ENCODE measurements at regions not wholly inside any gene's neighbourhood (a gene's known extent, or its start where the extent isn't known, plus 50 kb on each side); places are given as distances from the start of the nearest gene placed in this dataset.
"Not testable (repeated sequence)": the region's sequence is repeated elsewhere in the genome, so short reads cannot be mapped to it uniquely, and the experiment has no call there.

DNA sequence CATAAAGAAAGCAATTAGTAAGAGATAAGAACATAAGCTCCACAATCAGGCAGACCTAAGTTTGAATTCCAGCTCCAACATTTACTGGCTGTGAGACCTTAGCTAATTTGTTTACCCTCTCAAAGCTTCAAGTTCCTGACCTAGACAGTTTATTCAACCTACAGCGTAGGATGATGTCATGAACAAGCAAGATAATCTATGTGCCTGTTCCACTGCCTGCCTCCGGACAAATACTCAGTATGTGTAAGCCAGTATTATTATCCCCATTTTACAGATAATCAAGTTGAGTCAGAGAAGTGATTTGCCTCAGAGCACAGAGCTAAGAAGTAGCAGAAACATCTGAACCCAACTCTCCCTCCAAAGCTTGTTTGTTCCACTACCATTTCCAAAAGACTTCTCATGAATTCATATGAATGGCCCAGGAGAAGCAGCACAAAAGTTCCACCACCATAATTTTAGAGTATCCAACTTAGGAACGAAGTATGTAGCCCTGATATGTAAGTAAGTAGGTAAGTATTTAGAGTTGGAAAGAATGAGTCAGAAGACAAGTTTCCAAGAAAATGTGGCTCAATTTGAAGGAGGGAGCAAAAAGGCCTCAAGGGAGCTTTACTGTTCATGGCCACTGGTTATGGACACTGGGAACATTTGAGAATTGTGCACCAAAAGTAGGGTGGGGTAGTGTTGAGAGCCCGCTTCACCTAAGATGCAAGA is 398.2 kb downstream of the NFIB start:
- no peaks in the 10 kb centered on the region for H3K79me2 ChIP-seq (ENCODE audit: control insufficient read depth, insufficient read depth, low read length)
- peak in 1 of 2 donors; percentile 76 for DNase-seq (ENCODE audit: low read depth in 2 of 2)
- TF ChIP-seq EZH2 (IDR thresholded peaks at IDR 0.05; ENCODE audit: low read length, missing control alignments), result no peak
- TF ChIP-seq, protein P1, sequence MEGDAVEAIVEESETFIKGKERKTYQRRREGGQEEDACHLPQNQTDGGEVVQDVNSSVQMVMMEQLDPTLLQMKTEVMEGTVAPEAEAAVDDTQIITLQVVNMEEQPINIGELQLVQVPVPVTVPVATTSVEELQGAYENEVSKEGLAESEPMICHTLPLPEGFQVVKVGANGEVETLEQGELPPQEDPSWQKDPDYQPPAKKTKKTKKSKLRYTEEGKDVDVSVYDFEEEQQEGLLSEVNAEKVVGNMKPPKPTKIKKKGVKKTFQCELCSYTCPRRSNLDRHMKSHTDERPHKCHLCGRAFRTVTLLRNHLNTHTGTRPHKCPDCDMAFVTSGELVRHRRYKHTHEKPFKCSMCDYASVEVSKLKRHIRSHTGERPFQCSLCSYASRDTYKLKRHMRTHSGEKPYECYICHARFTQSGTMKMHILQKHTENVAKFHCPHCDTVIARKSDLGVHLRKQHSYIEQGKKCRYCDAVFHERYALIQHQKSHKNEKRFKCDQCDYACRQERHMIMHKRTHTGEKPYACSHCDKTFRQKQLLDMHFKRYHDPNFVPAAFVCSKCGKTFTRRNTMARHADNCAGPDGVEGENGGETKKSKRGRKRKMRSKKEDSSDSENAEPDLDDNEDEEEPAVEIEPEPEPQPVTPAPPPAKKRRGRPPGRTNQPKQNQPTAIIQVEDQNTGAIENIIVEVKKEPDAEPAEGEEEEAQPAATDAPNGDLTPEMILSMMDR (conservative IDR thresholded peaks at IDR 0.05 in 1 of 2, IDR thresholded peaks at IDR 0.05 in 1 of 2; ENCODE audit: low read depth in 1 of 2, low read length in 2 of 2), result no peak

DNA sequence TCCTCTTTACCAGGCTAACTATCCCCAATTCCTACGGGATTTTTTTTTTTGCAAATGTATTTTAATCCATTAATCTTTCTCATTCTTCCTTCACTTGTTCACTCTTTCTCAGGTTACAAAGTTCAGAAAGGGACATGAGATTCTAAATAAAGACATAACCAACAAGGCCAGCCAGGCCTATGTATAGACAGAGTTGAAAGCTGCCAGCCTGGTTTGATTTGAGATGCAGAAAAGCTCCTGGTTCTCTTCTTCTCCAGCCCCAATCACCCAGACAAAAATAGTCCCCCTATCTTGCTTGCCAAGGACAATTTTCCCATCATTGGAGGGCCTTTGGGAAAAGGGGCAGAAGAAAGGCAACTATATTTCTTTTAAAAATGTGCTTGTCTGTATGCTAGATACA is 398.8 kb downstream of the NFIB start:
- Histone ChIP-seq H4K20me1 (ENCODE audit: control insufficient read depth, extremely low read depth, insufficient read depth, low read length) (no peaks in the 10 kb centered on the region), H3K9me3 (ENCODE audit: control insufficient read depth, insufficient read depth, low read depth, low read length) (no peaks in the 10 kb centered on the region), H3K27me3 (ENCODE audit: control insufficient read depth, insufficient read depth, low read length) (no peaks in the 10 kb centered on the region), H3K4me1 (ENCODE audit: control insufficient read depth, extremely low read depth, insufficient read depth, low read length) (no peaks in the 10 kb centered on the region), H3K4me3 (replicated peaks in 1 of 4; ENCODE audit: control extremely low read depth in 1 of 4, insufficient read depth in 1 of 4, low read depth in 3 of 4, low read length in 4 of 4) (no peak overlapping the region), H3K79me2 (ENCODE audit: control insufficient read depth, insufficient read depth, low read length) (no peaks in the 10 kb centered on the region), H2AFZ (ENCODE audit: low read length) (no peak overlapping the region), H3K27ac (ENCODE audit: insufficient read depth, low read length) (no peak overlapping the region), H3K9ac (ENCODE audit: insufficient read depth, low read length) (no peak overlapping the region), H3K4me2 (ENCODE audit: extremely low read depth, insufficient read depth, low read length) (no peak overlapping the region), H3K36me3 (ENCODE audit: control insufficient read depth, insufficient read depth, low read length) (no peaks in the 10 kb centered on the region)
- TF ChIP-seq, protein P1 (conservative IDR thresholded peaks at IDR 0.05 in 1 of 2, IDR thresholded peaks at IDR 0.05 in 1 of 2; ENCODE audit: low read depth in 1 of 2, low read length in 2 of 2), result no peak
- no peak for TF ChIP-seq EZH2 (IDR thresholded peaks at IDR 0.05; ENCODE audit: low read length, missing control alignments)
- DNase-seq (ENCODE audit: low read depth in 2 of 2), result no peak

More for the DNA sequence above, 398.2 kb downstream of the NFIB start:
- H4K20me1 ChIP-seq (ENCODE audit: control insufficient read depth, extremely low read depth, insufficient read depth, low read length), result no peaks in the 10 kb centered on the region
- no peak overlapping the region for H3K9ac ChIP-seq (ENCODE audit: insufficient read depth, low read length)
- no peaks in the 10 kb centered on the region for H3K4me1 ChIP-seq (ENCODE audit: control insufficient read depth, extremely low read depth, insufficient read depth, low read length)
- no peaks in the 10 kb centered on the region for H3K9me3 ChIP-seq (ENCODE audit: control insufficient read depth, insufficient read depth, low read depth, low read length)
- no peaks in the 10 kb centered on the region for H3K36me3 ChIP-seq (ENCODE audit: control insufficient read depth, insufficient read depth, low read length)
- no peak overlapping the region for H3K4me2 ChIP-seq (ENCODE audit: extremely low read depth, insufficient read depth, low read length)
- H3K27ac ChIP-seq (ENCODE audit: insufficient read depth, low read length), result no peak overlapping the region
- no peak overlapping the region for H2AFZ ChIP-seq (ENCODE audit: low read length)
- H3K4me3 ChIP-seq (replicated peaks in 1 of 4; ENCODE audit: control extremely low read depth in 1 of 4, insufficient read depth in 1 of 4, low read depth in 3 of 4, low read length in 4 of 4), result no peak overlapping the region
- H3K27me3 ChIP-seq (ENCODE audit: control insufficient read depth, insufficient read depth, low read length), result no peaks in the 10 kb centered on the region

DNA sequence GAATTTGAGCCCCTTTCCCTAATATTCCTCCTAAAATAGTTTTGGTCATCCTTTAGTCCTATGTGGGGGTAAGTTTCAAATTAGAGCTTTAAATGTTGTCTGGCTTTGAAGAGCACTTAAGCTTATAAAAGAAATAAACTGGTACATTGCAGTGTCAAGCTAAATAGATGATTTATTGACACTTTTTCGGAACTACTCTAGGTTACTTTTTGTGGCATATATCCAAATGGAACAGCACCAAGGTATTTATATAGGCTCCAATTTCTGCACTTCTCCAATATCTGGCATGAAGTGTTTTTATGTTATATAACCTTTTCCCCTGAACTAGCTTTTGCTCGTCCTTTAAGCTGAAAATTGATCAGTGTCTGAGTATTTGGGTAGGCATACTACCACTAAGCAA is 402.5 kb downstream of the NFIB start:
- Histone ChIP-seq H3K4me2 (ENCODE audit: extremely low read depth, insufficient read depth, low read length) (no peak overlapping the region), H3K79me2 (ENCODE audit: control insufficient read depth, insufficient read depth, low read length) (no peaks in the 10 kb centered on the region), H3K9me3 (ENCODE audit: control insufficient read depth, insufficient read depth, low read depth, low read length) (no peaks in the 10 kb centered on the region), H3K27me3 (ENCODE audit: control insufficient read depth, insufficient read depth, low read length) (no peaks in the 10 kb centered on the region), H3K4me1 (ENCODE audit: control insufficient read depth, extremely low read depth, insufficient read depth, low read length) (no peaks in the 10 kb centered on the region), H2AFZ (ENCODE audit: low read length) (no peak overlapping the region), H3K27ac (ENCODE audit: insufficient read depth, low read length) (no peak overlapping the region), H3K36me3 (ENCODE audit: control insufficient read depth, insufficient read depth, low read length) (no peaks in the 10 kb centered on the region), H4K20me1 (ENCODE audit: control insufficient read depth, extremely low read depth, insufficient read depth, low read length) (no peaks in the 10 kb centered on the region), H3K9ac (ENCODE audit: insufficient read depth, low read length) (no peak overlapping the region), H3K4me3 (replicated peaks in 1 of 4; ENCODE audit: control extremely low read depth in 1 of 4, insufficient read depth in 1 of 4, low read depth in 3 of 4, low read length in 4 of 4) (no peak overlapping the region)
- DNase-seq (ENCODE audit: low read depth in 2 of 2), result no peak
- TF ChIP-seq EZH2 (IDR thresholded peaks at IDR 0.05; ENCODE audit: low read length, missing control alignments), result no peak
- TF ChIP-seq, protein P1 (conservative IDR thresholded peaks at IDR 0.05 in 1 of 2, IDR thresholded peaks at IDR 0.05 in 1 of 2; ENCODE audit: low read depth in 1 of 2, low read length in 2 of 2), result no peak

DNA sequence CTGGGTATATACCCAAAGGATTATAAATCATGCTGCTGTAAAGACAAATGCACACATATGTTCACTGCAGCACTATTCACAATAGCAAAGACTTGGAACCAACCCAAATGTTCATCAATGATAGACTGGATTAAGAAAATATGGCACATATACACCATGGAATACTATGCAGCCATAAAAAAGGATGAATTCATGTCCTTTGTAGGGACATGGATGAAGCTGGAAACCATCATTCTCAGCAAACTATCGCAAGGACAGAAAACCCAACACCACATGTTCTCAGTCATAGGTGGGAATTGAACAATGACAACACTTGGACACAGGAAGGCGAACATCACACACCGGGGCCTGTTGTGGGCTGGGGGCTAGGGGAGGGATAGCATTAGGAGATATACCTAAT is 406.1 kb downstream of the NFIB start:
- H3K4me1 ChIP-seq (ENCODE audit: control insufficient read depth, extremely low read depth, insufficient read depth, low read length); H3K27me3 ChIP-seq (ENCODE audit: control insufficient read depth, insufficient read depth, low read length); H3K79me2 ChIP-seq (ENCODE audit: control insufficient read depth, insufficient read depth, low read length); H2AFZ ChIP-seq (ENCODE audit: low read length); H3K9ac ChIP-seq (ENCODE audit: insufficient read depth, low read length); H3K36me3 ChIP-seq (ENCODE audit: control insufficient read depth, insufficient read depth, low read length); H3K4me3 ChIP-seq (replicated peaks in 1 of 4; ENCODE audit: control extremely low read depth in 1 of 4, insufficient read depth in 1 of 4, low read depth in 3 of 4, low read length in 4 of 4); H3K27ac ChIP-seq (ENCODE audit: insufficient read depth, low read length); H3K9me3 ChIP-seq (ENCODE audit: control insufficient read depth, insufficient read depth, low read depth, low read length); H3K4me2 ChIP-seq (ENCODE audit: extremely low read depth, insufficient read depth, low read length); H4K20me1 ChIP-seq (ENCODE audit: control insufficient read depth, extremely low read depth, insufficient read depth, low read length); DNase-seq (ENCODE audit: low read depth in 2 of 2): not testable (repeated sequence)
